ENCODE measurements at regions not wholly inside any gene's neighbourhood (a gene's known extent, or its start where the extent isn't known, plus 50 kb on each side); places are given as distances from the start of the nearest gene placed in this dataset.

GRCh38 chr20:1764136-1765033 lies 106.8 kb upstream of the SIRPG start (continued):
- peak; percentile 45; the same call in 1 of the 2 replicates for TF ChIP-seq RAD21 (CRISPR knock-in tag; IDR thresholded peaks at IDR 0.05)
- TF ChIP-seq CTCF (CRISPR knock-in tag; IDR thresholded peaks at IDR 0.05): peak; percentile 90
- TF ChIP-seq HMGXB4 (CRISPR knock-in tag; IDR thresholded peaks at IDR 0.05; ENCODE audit: borderline replicate concordance in 1 of 2, low read depth in 1 of 2): 0 out of 4 replicates have a peak, but pooled peaks of 1 of the 2 experiments have one; percentile 53
- no peak for TF ChIP-seq ZBTB2 (CRISPR knock-in tag; IDR thresholded peaks at IDR 0.05; ENCODE audit: low read depth)
- peak; percentile 25; the same call in 1 of the 2 replicates for TF ChIP-seq ZNF317 (CRISPR knock-in tag; IDR thresholded peaks at IDR 0.05)
- peak; percentile 38 for TF ChIP-seq CCAR2 (optimal IDR thresholded peaks at IDR 0.05; ENCODE audit: low read depth, low read length)

Data from HepG2 (cell line).